ENCODE measurements at regions not wholly inside any gene's neighbourhood (a gene's known extent, or its start where the extent isn't known, plus 50 kb on each side); places are given as distances from the start of the nearest gene placed in this dataset.

GRCh38 chr13:68057836-68058235 is 827.7 kb upstream of the PCDH9 start:
- Histone ChIP-seq H3K9me3 (ENCODE audit: control insufficient read depth in 4 of 4, low read length in 3 of 4) (no peaks in the 10 kb centered on the region), H3K36me3 (ENCODE audit: control insufficient read depth in 4 of 4, insufficient read depth in 3 of 4, low read depth in 1 of 4, low read length in 3 of 4) (no peaks in the 10 kb centered on the region), H3K27me3 (ENCODE audit: control insufficient read depth in 4 of 4, insufficient read depth in 4 of 4, low read length in 3 of 4) (no peaks in the 10 kb centered on the region), H3K9ac (ENCODE audit: low read depth in 1 of 2, low read length in 2 of 2) (no peak overlapping the region), H3K4me1 (ENCODE audit: control insufficient read depth in 4 of 4, insufficient read depth in 4 of 4, low read length in 3 of 4) (peaks cover 2 to 9% (median 6%) of the 10 kb centered on the region in 4 donors), H3K4me3 (ENCODE audit: low read depth in 1 of 3, low read length in 3 of 3) (no peak overlapping the region), H3K27ac (ENCODE audit: low read depth in 1 of 2, low read length in 2 of 2) (peak overlapping the region in 1 of 2 donors; percentile 68)
- no peak for DNase-seq (ENCODE audit: low spot score)
- TF ChIP-seq NR2F2 (IDR thresholded peaks at IDR 0.05) (no peak), JUND (IDR thresholded peaks at IDR 0.05) (no peak), TAF1 (conservative IDR thresholded peaks at IDR 0.05) (no peak), MAX (IDR thresholded peaks at IDR 0.05) (no peak), SP1 (IDR thresholded peaks at IDR 0.05) (no peak), ATF3 (IDR thresholded peaks at IDR 0.05) (no peak), EGR1 (IDR thresholded peaks at IDR 0.05; ENCODE audit: low read depth in 2 of 2) (no peak)
- TF ChIP-seq, protein P1, sequence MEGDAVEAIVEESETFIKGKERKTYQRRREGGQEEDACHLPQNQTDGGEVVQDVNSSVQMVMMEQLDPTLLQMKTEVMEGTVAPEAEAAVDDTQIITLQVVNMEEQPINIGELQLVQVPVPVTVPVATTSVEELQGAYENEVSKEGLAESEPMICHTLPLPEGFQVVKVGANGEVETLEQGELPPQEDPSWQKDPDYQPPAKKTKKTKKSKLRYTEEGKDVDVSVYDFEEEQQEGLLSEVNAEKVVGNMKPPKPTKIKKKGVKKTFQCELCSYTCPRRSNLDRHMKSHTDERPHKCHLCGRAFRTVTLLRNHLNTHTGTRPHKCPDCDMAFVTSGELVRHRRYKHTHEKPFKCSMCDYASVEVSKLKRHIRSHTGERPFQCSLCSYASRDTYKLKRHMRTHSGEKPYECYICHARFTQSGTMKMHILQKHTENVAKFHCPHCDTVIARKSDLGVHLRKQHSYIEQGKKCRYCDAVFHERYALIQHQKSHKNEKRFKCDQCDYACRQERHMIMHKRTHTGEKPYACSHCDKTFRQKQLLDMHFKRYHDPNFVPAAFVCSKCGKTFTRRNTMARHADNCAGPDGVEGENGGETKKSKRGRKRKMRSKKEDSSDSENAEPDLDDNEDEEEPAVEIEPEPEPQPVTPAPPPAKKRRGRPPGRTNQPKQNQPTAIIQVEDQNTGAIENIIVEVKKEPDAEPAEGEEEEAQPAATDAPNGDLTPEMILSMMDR (IDR thresholded peaks at IDR 0.05; ENCODE audit: low read depth, low read length, missing input control) = no peak
- TF ChIP-seq, protein P2, sequence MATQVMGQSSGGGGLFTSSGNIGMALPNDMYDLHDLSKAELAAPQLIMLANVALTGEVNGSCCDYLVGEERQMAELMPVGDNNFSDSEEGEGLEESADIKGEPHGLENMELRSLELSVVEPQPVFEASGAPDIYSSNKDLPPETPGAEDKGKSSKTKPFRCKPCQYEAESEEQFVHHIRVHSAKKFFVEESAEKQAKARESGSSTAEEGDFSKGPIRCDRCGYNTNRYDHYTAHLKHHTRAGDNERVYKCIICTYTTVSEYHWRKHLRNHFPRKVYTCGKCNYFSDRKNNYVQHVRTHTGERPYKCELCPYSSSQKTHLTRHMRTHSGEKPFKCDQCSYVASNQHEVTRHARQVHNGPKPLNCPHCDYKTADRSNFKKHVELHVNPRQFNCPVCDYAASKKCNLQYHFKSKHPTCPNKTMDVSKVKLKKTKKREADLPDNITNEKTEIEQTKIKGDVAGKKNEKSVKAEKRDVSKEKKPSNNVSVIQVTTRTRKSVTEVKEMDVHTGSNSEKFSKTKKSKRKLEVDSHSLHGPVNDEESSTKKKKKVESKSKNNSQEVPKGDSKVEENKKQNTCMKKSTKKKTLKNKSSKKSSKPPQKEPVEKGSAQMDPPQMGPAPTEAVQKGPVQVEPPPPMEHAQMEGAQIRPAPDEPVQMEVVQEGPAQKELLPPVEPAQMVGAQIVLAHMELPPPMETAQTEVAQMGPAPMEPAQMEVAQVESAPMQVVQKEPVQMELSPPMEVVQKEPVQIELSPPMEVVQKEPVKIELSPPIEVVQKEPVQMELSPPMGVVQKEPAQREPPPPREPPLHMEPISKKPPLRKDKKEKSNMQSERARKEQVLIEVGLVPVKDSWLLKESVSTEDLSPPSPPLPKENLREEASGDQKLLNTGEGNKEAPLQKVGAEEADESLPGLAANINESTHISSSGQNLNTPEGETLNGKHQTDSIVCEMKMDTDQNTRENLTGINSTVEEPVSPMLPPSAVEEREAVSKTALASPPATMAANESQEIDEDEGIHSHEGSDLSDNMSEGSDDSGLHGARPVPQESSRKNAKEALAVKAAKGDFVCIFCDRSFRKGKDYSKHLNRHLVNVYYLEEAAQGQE (IDR thresholded peaks at IDR 0.05) = no peak

GRCh38 chr13:68056816-68057710 is 826.9 kb upstream of the PCDH9 start:
- no peak for DNase-seq (ENCODE audit: low spot score)
- WGBS = 63% methylated on average over 5 of the region's 5 CpGs
- no peak for TF ChIP-seq SP1 (IDR thresholded peaks at IDR 0.05)
- TF ChIP-seq, protein P3, sequence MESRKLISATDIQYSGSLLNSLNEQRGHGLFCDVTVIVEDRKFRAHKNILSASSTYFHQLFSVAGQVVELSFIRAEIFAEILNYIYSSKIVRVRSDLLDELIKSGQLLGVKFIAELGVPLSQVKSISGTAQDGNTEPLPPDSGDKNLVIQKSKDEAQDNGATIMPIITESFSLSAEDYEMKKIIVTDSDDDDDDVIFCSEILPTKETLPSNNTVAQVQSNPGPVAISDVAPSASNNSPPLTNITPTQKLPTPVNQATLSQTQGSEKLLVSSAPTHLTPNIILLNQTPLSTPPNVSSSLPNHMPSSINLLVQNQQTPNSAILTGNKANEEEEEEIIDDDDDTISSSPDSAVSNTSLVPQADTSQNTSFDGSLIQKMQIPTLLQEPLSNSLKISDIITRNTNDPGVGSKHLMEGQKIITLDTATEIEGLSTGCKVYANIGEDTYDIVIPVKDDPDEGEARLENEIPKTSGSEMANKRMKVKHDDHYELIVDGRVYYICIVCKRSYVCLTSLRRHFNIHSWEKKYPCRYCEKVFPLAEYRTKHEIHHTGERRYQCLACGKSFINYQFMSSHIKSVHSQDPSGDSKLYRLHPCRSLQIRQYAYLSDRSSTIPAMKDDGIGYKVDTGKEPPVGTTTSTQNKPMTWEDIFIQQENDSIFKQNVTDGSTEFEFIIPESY (IDR thresholded peaks at IDR 0.05) = peak; percentile 75
- TF ChIP-seq YY1 (IDR thresholded peaks at IDR 0.05) = peak; percentile 86
- no peak for TF ChIP-seq NR2F2 (IDR thresholded peaks at IDR 0.05)
- no peak for TF ChIP-seq EGR1 (IDR thresholded peaks at IDR 0.05; ENCODE audit: low read depth in 2 of 2)
- TF ChIP-seq FOXA1 (IDR thresholded peaks at IDR 0.05) = peak; percentile 98
- peak; percentile 97 for TF ChIP-seq FOXA2 (IDR thresholded peaks at IDR 0.05)
- no peak for TF ChIP-seq HNF4G (IDR thresholded peaks at IDR 0.05)
- peak; percentile 76 for TF ChIP-seq MAX (IDR thresholded peaks at IDR 0.05)
- TF ChIP-seq, protein P2 (IDR thresholded peaks at IDR 0.05) = no peak
- TF ChIP-seq, protein P1 (IDR thresholded peaks at IDR 0.05; ENCODE audit: low read depth, low read length, missing input control) = no peak
- no peak for TF ChIP-seq ATF3 (IDR thresholded peaks at IDR 0.05)
- peak in 1 of 2 donors; percentile 93 for TF ChIP-seq JUND (IDR thresholded peaks at IDR 0.05)

More at GRCh38 chr13:68056816-68057710, 826.9 kb upstream of the PCDH9 start:
- peak overlapping the region; percentile 41 to 68 for H3K27ac ChIP-seq (ENCODE audit: low read depth in 1 of 2, low read length in 2 of 2)
- H3K4me3 ChIP-seq (ENCODE audit: low read depth in 1 of 3, low read length in 3 of 3) = no peak overlapping the region
- H3K9me3 ChIP-seq (ENCODE audit: control insufficient read depth in 4 of 4, low read length in 3 of 4) = no peaks in the 10 kb centered on the region
- no peaks in the 10 kb centered on the region for H3K36me3 ChIP-seq (ENCODE audit: control insufficient read depth in 4 of 4, insufficient read depth in 3 of 4, low read depth in 1 of 4, low read length in 3 of 4)
- H3K9ac ChIP-seq (ENCODE audit: low read depth in 1 of 2, low read length in 2 of 2) = no peak overlapping the region
- H3K27me3 ChIP-seq (ENCODE audit: control insufficient read depth in 4 of 4, insufficient read depth in 4 of 4, low read length in 3 of 4) = no peaks in the 10 kb centered on the region
- H3K4me1 ChIP-seq (ENCODE audit: control insufficient read depth in 4 of 4, insufficient read depth in 4 of 4, low read length in 3 of 4) = peaks cover 2 to 9% (median 6%) of the 10 kb centered on the region in 4 donors
